ENCODE measurements at regions not wholly inside any gene's neighbourhood (a gene's known extent, or its start where the extent isn't known, plus 50 kb on each side); places are given as distances from the start of the nearest gene placed in this dataset.

- TF ChIP-seq CTCF (IDR thresholded peaks at IDR 0.05; ENCODE audit: low read depth, low read length, poor library complexity, severe bottlenecking) = no peak
- TF ChIP-seq EZH2phosphoT487 (IDR thresholded peaks at IDR 0.05; ENCODE audit: borderline replicate concordance, low read length) = no peak
These were observed 683.4 kb downstream of the GALC start for GRCh38 chr14:87309557-87309956.
